DMS79 treated with DMSO at 0.1 percent for 48 hours (cell line): ENCODE measurements at regions not wholly inside any gene's neighbourhood (a gene's known extent, or its start where the extent isn't known, plus 50 kb on each side); places are given as distances from the start of the nearest gene placed in this dataset.
A peak's percentile ranks its signal among the peaks of the same experiment; 100 is the strongest.
"Not testable (repeated sequence)": the region's sequence is repeated elsewhere in the genome, so short reads cannot be mapped to it uniquely, and the experiment has no call there.

ENCODE experiments used
- DNase-seq: peaks from one replicate; lab custom pipeline; 2025; lab: John Stamatoyannopoulos, UW

- no peak for DNase-seq
These were observed 217.9 kb upstream of the MOCS1 start for GRCh38 chr6:40152196-40152595.

- DNase-seq = no peak
These were observed 214.8 kb upstream of the MOCS1 start for GRCh38 chr6:40148882-40149573.

- DNase-seq = peak; percentile 75
These were observed 212.6 kb upstream of the MOCS1 start for GRCh38 chr6:40146902-40147301.

GRCh38 chr6:40139447-40139846, 205.2 kb upstream of the MOCS1 start:
- DNase-seq = no peak

GRCh38 chr6:40138273-40138720, 204.0 kb upstream of the MOCS1 start:
- no peak for DNase-seq

- no peak for DNase-seq
These were observed 201.3 kb upstream of the MOCS1 start for GRCh38 chr6:40135491-40136072.

- DNase-seq = not testable (repeated sequence)
These were observed 199.7 kb upstream of the MOCS1 start for GRCh38 chr6:40133981-40134380.

- no peak for DNase-seq
These were observed 197.4 kb upstream of the MOCS1 start for GRCh38 chr6:40131675-40132074.

GRCh38 chr6:40128127-40128526, 193.9 kb upstream of the MOCS1 start:
- no peak for DNase-seq

- DNase-seq = no peak
These were observed 191.6 kb upstream of the MOCS1 start for GRCh38 chr6:40125680-40126394.

- no peak for DNase-seq
These were observed 190.7 kb upstream of the MOCS1 start for GRCh38 chr6:40124924-40125323.

- DNase-seq = peak; percentile 92
These were observed 182.6 kb upstream of the MOCS1 start for GRCh38 chr6:40116832-40117231.

GRCh38 chr6:40112350-40112749, 178.1 kb upstream of the MOCS1 start:
- DNase-seq = no peak

GRCh38 chr6:40108736-40109135, 174.5 kb upstream of the MOCS1 start:
- DNase-seq = no peak

GRCh38 chr6:40106840-40107239, 172.6 kb upstream of the MOCS1 start:
- no peak for DNase-seq

GRCh38 chr6:40098774-40099173, 164.5 kb upstream of the MOCS1 start:
- DNase-seq = no peak

GRCh38 chr6:40097590-40097989, 163.3 kb upstream of the MOCS1 start:
- DNase-seq = no peak

- DNase-seq = no peak
These were observed 149.1 kb upstream of the MOCS1 start for GRCh38 chr6:40083141-40083920.

- DNase-seq = no peak
These were observed 148.2 kb upstream of the MOCS1 start for GRCh38 chr6:40082278-40083043.

GRCh38 chr6:40077736-40078135, 143.5 kb upstream of the MOCS1 start:
- DNase-seq = no peak

- no peak for DNase-seq
These were observed 143.1 kb upstream of the MOCS1 start for GRCh38 chr6:40077315-40077714.
